GM21529 (cell line): ENCODE measurements at regions not wholly inside any gene's neighbourhood (a gene's known extent, or its start where the extent isn't known, plus 50 kb on each side); places are given as distances from the start of the nearest gene placed in this dataset.

Experiments
- ATAC-seq: cut with Tn5 transposase; IDR thresholded peaks from one replicate; pipeline ENCODE4 v1.9.1; 2021; ENCODE audit not compliant: unreplicated experiment

DNA sequence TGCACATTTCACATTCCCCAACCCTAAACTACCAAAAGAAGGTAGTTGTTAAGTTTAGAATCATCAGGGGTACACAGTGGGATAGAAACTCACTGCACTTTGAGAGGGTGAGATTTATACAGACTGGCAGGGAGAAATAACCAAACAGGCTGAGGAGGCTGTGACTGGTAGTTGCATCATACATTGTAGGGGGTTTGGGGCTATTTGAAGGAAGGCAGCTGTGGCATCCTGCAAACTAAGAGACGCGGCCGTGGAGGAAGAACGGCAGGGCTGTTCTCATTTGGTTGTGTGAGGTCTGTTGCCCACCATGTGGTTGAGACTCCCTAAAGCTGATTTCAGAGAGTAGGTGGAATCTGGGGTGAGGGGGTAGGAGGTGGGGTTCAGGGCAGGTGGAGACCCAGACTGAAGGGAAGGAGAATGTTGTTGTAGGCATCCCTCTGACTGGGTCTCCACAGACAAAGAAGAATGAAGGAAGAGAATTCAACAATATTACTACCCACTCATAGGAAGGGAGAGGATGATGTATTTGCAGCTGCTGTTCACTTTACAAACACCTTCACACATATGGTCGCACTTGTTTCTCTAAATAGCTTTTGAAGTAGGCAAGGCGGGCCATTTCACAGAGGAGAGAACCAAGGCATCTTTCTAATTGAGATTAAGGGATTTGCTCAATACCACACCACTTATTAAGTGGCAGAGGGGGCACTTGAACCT, 170.9 kb upstream of the SIX2 start:
- no peak for ATAC-seq

DNA sequence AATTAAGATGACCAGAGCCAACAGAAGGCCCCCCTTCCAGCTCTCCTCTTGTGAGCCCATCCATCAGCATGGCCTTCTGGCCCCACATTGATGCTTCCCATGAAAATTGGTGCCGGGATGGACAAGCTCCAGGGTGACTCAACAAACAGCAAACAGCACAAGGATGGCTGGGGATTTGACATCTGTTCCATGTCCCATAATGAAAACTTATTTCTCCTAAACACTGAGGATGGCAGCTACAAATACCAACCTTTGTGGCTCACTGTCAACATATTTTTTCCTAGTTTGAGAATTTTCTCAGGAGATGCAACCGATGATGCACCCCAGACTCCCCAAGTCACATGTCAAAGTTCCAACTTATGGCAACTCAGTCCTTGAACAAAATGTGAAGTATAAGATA, 169.6 kb upstream of the SIX2 start:
- no peak for ATAC-seq

DNA sequence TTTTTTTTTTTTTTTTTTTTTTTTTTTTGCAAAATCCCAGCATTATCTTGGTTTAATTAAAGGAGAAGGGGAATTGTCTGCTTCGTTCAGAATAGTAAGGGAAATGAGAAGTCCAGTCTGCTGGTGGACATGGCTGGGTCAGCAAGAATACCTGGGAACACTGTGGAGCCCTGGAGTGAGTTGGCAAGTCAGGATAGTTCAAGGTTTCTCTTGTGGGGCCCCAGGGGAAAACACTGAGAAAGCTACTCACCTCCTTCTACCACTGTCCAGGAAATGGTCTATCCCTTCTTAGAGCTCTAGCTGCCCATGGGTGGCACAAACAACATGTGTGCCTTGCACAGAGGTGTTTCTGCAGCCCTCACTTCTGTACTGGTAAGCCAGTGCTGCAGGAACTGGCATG, 169.1 kb upstream of the SIX2 start:
- no peak for ATAC-seq

DNA sequence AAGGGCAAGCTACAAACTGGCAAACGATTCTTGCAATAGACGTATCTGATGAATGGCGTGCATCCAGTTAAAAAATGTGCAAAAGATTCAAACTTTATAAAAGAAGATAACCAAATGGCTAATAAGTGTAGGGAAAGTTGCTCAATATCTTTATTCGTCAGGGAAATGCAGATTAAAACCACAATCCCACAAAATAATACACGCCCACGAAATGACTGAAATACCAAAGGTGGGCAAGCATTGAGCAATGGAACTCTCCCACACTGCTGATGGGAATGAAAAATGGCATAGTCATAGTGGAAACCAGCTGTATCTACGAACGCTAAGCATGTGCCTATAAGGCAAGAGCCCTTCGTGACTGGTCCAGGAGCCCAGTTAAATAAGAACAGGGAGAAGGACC, 168.6 kb upstream of the SIX2 start:
- no peak for ATAC-seq

DNA sequence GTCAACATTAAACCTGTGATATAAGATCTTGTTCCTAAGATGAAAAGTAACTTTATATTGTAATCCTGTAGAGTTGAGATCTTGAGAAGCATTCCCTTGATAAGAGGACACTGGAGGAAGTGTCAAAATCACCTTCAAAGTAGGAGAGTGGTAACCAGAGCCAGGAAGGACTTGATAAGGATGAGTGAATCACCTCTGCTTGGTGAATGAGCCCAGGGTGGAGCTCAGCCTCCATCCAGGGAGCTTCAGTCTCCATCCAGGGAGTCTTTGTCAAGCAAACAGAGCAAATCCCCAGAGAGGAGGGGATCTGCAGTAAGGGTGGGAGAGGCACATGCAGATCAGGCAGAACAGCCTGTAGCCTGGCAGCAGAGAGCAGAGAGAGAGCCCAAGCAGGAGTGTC, 167.1 kb upstream of the SIX2 start:
- no peak for ATAC-seq

DNA sequence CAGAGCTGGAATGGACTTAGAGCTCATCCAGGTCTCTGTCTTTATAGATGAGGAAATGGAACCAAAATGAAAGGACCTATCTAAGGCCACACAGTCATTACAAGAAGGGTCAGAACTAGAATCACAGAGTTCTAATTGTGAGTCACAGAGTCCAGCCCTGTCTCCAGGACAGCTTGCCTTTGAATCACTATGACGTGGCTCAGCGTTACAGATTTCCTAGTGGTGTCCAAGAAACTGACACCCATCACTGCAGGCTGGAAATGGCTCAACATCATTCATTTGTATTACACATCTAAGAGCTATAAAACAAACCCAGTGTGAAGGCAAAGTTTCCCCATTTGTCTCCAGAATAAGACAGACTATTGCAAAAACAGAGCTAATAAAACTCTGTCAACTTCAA, 164.3 kb upstream of the SIX2 start:
- ATAC-seq = no peak

DNA sequence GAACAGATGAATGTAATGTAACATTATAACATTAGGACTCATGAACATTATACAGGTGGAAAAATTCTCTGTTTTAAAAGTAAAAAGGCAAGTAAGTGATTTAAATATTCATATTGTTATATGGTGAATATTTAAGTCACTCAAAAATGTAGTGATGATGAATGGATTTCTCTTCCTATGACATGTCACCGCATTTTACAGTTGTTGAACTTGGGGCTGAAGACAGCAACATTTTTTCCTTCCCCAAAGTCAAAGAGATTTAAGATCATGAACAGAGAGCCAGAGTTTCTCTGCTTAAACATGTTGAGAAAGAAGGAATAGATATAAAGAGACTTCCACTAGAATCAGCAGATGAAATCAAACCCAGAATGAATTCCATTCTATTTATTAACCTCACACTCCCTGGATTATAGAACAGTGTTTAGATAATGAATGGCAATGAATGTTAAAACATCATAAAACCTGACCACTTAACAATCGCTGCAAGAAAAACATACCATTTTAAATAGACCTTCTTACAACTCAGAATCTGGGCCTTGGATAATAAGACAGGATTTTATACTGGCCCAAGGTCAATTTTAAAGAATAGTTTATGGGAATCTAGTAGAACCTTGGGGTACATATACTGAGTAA, 163.6 kb upstream of the SIX2 start:
- ATAC-seq = no peak

DNA sequence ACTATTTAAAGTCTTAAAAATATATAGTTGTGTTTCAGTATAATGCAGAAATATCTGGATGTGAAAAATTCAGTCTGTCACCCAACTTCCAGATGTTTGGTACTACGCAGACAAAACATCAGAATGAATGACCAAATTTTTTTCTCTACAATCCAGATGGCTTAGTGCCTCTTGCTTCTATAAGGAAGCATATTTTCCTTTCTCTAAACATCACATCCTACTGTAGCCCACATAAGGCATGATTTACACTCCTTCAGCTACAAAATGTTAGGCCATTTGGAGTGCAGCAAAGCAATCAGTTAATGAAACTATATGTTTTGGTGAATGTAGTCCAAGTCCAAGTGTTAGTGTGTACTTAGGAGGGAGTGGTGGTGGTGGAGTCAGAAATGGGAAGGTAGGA, 162.9 kb upstream of the SIX2 start:
- ATAC-seq = no peak

DNA sequence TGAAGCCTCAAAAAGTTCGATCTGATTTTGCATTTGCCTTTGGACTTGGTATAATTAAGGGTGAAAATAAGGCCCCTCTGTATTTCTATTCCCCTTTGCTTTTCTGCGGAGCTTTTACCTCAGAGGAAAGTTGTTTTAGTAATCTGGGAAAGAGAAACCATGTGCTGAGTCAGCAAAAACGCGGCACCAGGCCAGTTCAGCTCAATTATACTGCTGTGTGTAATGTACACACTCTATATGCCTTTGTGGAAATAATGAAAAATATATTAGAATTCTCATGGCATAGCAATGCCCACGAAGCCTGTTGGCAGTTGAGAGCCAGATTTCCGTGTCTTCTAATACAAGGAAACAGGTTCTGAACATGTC, 161.9 kb upstream of the SIX2 start:
- no peak for ATAC-seq

DNA sequence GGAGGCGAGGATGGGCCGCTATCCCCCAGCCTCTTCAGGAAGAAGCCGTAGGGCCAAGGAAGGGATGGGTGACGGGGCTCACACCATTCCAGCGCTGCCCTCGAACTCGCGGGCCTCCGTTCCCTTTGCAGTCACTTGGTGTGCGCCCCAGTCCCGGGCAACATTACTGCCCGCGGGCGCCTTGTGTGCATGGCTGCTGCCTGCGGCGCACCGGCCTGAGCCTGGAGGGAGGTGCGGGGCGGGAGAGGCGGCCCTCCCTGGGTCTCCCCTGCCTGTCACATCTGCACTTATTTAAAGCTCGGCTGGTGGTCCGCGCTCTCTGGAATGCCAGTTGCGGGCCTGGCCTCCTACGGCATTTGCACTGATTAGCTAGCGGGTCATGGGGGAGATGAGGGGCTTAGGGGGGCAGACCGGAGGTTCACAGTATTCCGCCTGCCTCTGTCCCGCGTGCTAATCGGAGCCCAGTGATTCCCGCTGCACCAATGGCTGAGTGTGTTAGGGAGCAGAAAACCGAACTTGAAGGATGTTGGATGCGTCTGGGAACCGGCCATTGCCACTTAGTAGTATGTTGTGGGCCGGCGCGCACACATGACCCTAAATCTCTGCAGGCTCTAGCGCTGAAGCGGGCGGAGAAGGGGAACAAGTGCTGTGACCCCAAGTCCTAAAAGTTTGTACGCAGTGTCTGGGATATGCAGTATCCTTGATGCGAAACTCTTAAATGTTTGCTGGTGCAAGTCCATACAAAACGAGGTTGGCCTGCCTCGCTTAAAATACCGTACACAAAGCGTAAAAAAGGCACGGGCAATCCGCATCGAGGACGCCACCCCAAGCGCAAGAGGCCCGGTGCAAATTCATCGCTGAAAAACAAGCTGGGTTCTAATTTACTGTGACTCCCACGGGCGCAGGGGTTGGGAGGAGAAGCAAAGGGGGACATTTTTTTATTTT, 161.2 kb upstream of the SIX2 start:
- no peak for ATAC-seq

DNA sequence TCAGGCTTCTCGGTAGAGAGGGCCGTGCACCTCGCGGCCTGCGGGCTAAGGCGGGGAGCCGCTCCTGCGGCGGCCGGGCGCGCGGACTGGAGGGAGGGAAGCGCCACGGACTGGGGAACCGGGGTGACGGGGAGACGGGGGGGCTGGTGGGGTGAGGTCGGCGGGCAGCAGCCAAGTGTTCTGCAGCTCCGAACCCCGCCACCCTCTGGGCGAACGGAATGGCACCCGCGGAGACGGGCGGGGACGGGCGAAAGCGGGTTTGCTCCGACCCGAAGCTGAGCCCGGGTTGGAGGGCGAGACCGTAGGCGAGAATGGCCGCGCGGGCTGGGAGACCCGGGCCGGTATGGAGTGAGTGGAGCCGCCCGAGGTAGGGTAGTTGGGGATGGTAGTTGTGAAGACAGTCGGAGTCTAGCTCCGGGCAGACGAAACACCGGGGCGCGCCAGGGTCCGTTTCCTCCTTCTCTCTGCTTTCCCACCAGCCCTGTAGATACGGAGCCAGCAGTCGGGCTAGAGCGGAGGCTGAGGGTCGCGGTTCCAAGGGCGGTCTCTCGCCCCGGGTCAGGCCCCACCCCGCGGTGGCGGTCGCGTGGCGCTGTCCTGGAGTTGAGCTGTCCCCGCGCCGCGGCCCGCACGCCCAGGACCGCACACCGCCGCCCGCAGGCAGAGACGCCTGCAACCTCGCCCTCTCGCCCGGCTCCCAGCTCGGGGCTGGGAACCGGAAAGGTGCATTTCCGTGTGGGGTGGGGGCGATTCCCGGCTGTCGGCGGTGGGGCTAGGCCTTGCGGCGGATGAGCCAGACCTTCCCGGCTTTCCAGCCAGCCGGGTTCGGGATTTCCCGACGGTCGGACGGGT, 160.3 kb upstream of the SIX2 start:
- no peak for ATAC-seq

DNA sequence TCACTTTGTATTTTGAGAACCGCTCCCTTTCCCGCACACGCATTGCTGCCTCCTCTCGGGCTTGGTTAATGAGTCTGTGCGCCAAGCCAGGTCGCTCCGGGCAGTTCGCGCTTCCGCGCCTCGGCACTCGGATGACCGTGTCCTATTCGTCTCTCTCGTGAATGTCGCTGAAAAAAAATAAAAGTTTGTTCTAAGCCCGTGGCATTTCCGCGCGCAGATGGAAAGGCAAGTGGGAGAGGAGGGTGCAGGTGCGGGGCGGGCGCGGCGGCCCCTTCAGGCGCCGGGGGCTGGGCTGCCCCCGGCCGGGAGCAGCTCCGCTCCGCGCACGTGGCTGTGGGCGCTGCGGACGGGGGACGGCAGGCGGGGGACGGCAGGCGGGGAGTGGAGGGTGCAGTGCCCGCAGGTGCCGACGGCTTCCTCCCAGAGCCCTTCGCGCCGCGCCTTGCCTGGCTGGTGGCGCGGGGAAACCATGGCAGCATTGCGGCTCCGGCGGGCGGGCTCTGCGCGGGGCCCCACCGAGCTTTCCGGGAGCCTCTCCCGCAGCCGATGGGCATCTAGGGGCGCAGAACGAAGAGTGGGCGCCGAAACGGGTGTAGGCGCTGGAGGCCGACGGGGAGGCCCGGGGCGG, 159.6 kb upstream of the SIX2 start:
- ATAC-seq = no peak

DNA sequence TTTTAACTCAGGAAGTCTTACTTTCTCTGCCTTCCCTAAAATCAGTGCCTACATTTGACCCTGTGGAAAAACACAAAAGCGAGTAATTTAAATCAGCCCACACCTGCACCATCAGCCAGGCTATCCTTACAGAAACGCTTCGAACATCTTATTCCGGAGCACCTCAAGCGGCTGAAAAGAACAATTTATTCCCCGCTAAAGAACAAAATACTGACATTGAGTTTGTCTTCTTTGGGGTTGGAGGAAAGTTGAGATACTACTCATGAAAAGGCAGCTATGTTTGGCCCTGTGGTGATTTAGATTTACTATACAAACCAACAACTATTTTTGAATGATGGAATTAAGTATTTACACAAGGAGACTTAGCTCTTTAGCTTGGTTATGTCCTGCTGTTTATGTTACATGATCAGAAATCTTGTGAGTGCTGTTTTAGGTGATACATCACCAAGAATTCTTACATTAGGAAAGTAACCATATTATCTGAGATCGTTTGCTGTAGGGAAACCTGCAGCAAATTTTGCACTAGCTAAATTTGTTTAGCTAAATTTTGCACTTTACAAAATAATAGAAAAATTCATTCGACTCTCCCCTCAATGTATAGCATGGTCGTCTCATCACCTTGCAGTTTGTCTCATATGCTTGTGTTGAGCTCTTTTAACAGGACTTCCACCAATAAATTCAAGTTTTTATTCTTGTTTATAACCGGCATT, 158.8 kb upstream of the SIX2 start:
- no peak for ATAC-seq

DNA sequence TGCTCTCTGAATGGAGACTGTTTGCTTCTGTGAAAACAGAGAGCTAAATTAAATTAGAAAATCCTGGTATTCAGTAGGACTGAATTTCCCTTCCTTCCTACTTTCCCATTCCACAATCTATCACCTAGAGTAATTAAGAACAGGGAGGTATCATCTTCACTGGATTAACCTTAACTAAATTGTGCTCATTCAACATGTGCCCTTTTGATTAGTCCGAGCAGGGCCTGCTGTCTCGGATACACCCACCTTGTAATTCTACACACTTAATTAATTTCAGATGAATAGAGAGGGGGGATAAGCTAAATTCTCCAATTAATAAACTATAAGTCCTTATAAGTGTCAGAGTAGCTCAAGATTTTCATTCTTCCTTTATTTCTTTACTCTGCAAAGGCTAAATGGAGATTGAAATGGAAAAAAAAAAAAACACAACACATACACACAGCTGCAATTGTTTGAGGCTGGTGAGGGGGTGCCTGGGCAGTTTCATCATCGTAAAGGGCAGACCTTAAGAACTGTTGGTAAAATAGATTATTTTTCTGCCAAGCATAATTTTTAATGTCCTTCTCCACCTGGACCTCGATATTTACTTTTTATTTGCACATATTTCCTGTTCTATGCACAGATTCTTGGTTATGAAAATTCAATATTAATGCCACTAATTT, 157.1 kb upstream of the SIX2 start:
- ATAC-seq = no peak

DNA sequence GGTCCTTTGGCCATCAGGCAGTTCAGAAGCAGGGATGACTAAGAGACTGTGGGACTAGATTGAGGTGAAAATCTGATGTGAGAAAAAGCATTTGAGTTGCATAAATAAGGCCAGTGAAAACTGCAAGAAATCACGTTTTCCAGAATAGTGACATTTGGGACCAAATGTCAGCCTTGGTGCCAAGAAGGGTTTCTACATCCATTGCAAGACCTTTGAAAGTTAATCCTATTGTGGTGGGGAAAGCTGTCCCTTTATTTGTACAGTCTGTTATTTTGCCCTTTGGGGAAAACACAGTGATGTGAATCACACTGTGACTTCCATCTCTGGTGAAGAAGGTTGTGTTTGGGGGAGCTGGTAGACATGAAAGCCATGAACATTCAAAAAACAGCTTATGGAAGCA, 153.5 kb upstream of the SIX2 start:
- no peak for ATAC-seq

DNA sequence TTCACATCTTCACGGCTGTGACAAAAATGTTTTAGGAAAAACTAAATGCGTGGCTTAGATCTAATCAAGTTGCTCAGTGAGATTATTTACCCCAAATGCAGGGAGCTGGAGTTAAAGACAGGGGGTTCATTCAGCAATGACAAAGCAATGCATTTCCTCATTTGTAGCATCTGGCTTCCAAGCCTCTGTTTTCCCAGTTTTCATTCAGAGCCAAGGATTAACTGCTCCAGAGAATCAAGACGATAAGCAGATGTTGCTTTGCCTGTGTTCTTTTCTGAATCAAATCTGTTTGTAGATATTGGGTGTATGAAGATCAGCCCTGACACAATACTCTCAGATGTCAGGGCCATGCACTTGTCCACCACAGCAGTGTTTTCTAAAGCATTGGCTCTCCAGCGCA, 147.4 kb upstream of the SIX2 start:
- ATAC-seq = no peak

DNA sequence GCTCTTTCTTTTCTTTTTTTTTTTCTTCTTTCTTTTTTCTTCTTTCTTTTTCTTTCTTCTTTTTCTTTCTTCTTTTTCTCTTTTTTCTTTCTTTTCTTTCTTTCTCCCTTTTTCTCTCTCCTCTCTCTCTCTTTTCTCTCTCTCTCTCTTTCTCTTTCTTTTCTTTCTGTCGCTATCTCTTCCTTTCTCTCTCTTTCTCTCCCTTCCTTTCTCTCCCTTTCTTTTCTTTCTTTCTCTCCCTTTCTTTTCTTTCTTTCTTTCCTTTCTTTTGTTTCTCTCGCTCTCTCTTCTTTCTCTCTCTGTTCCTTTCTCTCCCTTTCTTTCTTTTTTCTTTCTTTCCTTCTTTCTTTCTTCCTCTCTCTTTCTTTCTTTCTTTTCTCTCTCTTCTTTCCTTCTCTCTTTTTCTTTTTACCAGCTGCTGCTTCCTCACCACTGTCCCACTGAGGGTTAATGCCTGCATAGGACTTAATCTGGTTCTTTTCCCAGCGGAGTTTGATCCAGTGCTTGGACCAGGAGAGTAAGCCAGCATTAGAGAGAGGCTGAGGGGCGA, 145.4 kb upstream of the SIX2 start:
- ATAC-seq = no peak

DNA sequence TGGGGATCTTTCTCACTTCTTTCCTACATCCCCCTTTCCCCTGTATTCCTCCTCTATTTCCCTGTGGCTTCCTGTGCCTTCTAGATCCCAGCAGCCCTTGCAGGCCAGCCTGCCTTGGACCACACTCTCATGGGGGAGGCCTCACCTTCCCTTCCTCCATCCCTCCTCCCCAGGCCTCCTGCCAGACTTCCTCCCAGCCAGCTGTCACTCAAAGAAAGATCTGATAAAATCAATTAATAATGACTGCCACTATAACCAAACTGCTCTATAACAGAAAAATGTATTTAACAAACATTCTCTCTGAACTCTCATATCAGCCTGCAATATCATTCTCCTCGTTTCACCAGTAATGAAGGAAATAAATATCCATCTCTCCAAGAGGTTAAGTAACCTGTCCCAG, 144.9 kb upstream of the SIX2 start:
- no peak for ATAC-seq

DNA sequence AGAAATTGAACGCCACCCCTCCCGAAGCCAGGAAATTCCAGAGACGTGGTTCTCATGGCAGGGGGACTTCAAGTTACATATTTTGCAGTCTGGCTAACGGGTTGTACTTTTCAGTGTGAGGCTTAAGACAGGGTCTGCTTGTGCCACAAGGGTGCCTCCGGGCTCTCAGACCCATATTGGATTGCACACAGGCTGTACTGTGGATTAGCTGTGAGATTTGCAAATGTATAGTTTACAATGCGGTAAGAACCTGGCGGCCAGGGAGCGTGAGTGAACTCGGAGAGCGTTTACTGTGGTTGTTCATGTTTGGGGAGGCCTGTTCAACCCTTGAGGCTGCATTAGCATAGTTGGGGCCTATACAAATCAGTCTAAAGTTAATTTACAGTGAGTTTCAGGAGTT, 143.9 kb upstream of the SIX2 start:
- no peak for ATAC-seq
